SK-N-MC (cell line): ENCODE measurements at regions not wholly inside any gene's neighbourhood (a gene's known extent, or its start where the extent isn't known, plus 50 kb on each side); places are given as distances from the start of the nearest gene placed in this dataset.

Experiments
- DNase-seq: peaks from one replicate; pipeline ENCODE4 v3.0.0-alpha.2; 2011; ENCODE audit warnings: low read depth, low spot score
- H3K27ac ChIP-seq: fragments of 200-600 bp; sonication (generic); 2 replicates; pipeline ENCODE4 v1.5.1; 2016; ENCODE audit warnings: mixed run types
- H3K36me3 ChIP-seq: fragments of 200-600 bp; sonication (generic); 2 replicates; pipeline ENCODE4 v1.6.1; 2017; ENCODE audit warnings: antibody characterized with exemption, low read length, mixed read lengths; ENCODE audit not compliant: insufficient read depth
- H3K4me3 ChIP-seq: fragments of 200-600 bp; sonication (generic); 2 replicates; pipeline ENCODE4 v1.5.1; 2016
- H3K9ac ChIP-seq: fragments of 200-600 bp; sonication (generic); 2 replicates; pipeline ENCODE4 v1.8.0; 2017; ENCODE audit warnings: mixed run types, mixed read lengths; ENCODE audit not compliant: insufficient read length
- H3K9me3 ChIP-seq: fragments of 200-600 bp; sonication (generic); 2 replicates; pipeline ENCODE4 v1.6.1; 2017; ENCODE audit warnings: low read depth, mild to moderate bottlenecking, antibody characterized with exemption, low read length, moderate library complexity, mixed read lengths
- EZH2 ChIP-seq: fragments of 200-600 bp; sonication (generic); IDR thresholded peaks from one replicate; pipeline ENCODE4 v1.6.1; 2017; ENCODE audit warnings: antibody characterized with exemption
- FOXP2 ChIP-seq: optimal IDR thresholded peaks from 2 replicates; pipeline ENCODE3; 2011; ENCODE audit warnings: mild to moderate bottlenecking, moderate library complexity; ENCODE audit not compliant: insufficient read depth; ENCODE audit errors: extremely low read length, control extremely low read depth
- POLR2AphosphoS5 ChIP-seq: IDR thresholded peaks from 2 replicates; pipeline ENCODE4 v1.6.1; 2012; ENCODE audit warnings: mild to moderate bottlenecking, low read depth, low read length, borderline replicate concordance

GRCh38 chr18:68053290-68053689 is 536.8 kb upstream of the DSEL start:
- Histone ChIP-seq H3K27ac (no peak overlapping the region), H3K36me3 (no peaks in the 10 kb centered on the region), H3K9me3 (no peaks in the 10 kb centered on the region), H3K4me3 (no peak overlapping the region), H3K9ac (no peak overlapping the region)
- DNase-seq, result no peak
- TF ChIP-seq POLR2AphosphoS5 (no peak), EZH2 (no peak), FOXP2 (no peak)

GRCh38 chr18:68041327-68041726 is 524.8 kb upstream of the DSEL start:
- H3K9me3 ChIP-seq, result no peaks in the 10 kb centered on the region
- TF ChIP-seq POLR2AphosphoS5, result no peak
- TF ChIP-seq FOXP2, result no peak
- TF ChIP-seq EZH2, result no peak
- H3K27ac ChIP-seq, result no peak overlapping the region
- no peak overlapping the region for H3K4me3 ChIP-seq
- H3K36me3 ChIP-seq, result no peaks in the 10 kb centered on the region
- no peak for DNase-seq
- no peak overlapping the region for H3K9ac ChIP-seq

GRCh38 chr18:68040198-68040597 is 523.7 kb upstream of the DSEL start:
- DNase-seq, result no peak
- no peak overlapping the region for H3K27ac ChIP-seq
- no peak overlapping the region for H3K4me3 ChIP-seq
- H3K36me3 ChIP-seq, result no peaks in the 10 kb centered on the region
- no peak overlapping the region for H3K9ac ChIP-seq
- H3K9me3 ChIP-seq, result no peaks in the 10 kb centered on the region
- TF ChIP-seq POLR2AphosphoS5, result no peak
- TF ChIP-seq FOXP2, result no peak

GRCh38 chr18:68035774-68036522 is 519.4 kb upstream of the DSEL start:
- no peak for TF ChIP-seq POLR2AphosphoS5
- TF ChIP-seq EZH2, result no peak
- no peak for TF ChIP-seq FOXP2
- no peak overlapping the region for H3K9ac ChIP-seq
- no peaks in the 10 kb centered on the region for H3K9me3 ChIP-seq
- no peak overlapping the region for H3K27ac ChIP-seq
- no peaks in the 10 kb centered on the region for H3K36me3 ChIP-seq
- H3K4me3 ChIP-seq, result no peak overlapping the region
- DNase-seq, result no peak

GRCh38 chr18:68034296-68034695 is 517.8 kb upstream of the DSEL start:
- H3K9ac ChIP-seq, result peak overlapping the region; percentile 59
- H3K9me3 ChIP-seq, result no peaks in the 10 kb centered on the region
- peak overlapping the region; percentile 90 for H3K27ac ChIP-seq
- no peaks in the 10 kb centered on the region for H3K36me3 ChIP-seq
- peak overlapping the region; percentile 71 for H3K4me3 ChIP-seq
- TF ChIP-seq FOXP2 (no peak), POLR2AphosphoS5 (no peak), EZH2 (no peak)
- DNase-seq, result peak; percentile 10

- peak overlapping the region; percentile 71 for H3K4me3 ChIP-seq
- no peaks in the 10 kb centered on the region for H3K9me3 ChIP-seq
- peak; percentile 67 for DNase-seq
- H3K27ac ChIP-seq, result peak overlapping the region; percentile 90
- no peaks in the 10 kb centered on the region for H3K36me3 ChIP-seq
- TF ChIP-seq POLR2AphosphoS5 (no peak), EZH2 (no peak), FOXP2 (no peak)
- peak overlapping the region; percentile 59 for H3K9ac ChIP-seq
Observed at GRCh38 chr18:68033466-68033865, 516.9 kb upstream of the DSEL start.

- TF ChIP-seq POLR2AphosphoS5, result no peak
- no peak for TF ChIP-seq FOXP2
- TF ChIP-seq EZH2, result no peak
- Histone ChIP-seq H3K36me3 (no peaks in the 10 kb centered on the region), H3K4me3 (no peak overlapping the region), H3K9me3 (no peaks in the 10 kb centered on the region), H3K9ac (no peak overlapping the region), H3K27ac (no peak overlapping the region)
- no peak for DNase-seq
Observed at GRCh38 chr18:68024716-68025115, 508.2 kb upstream of the DSEL start.

GRCh38 chr18:68017385-68017784 is 500.9 kb upstream of the DSEL start:
- no peaks in the 10 kb centered on the region for H3K9me3 ChIP-seq
- DNase-seq, result no peak
- H3K9ac ChIP-seq, result no peak overlapping the region
- no peak for TF ChIP-seq POLR2AphosphoS5
- TF ChIP-seq EZH2, result no peak
- TF ChIP-seq FOXP2, result no peak
- no peak overlapping the region for H3K27ac ChIP-seq
- H3K4me3 ChIP-seq, result no peak overlapping the region
- no peaks in the 10 kb centered on the region for H3K36me3 ChIP-seq

GRCh38 chr18:67997496-67997895 is 481.0 kb upstream of the DSEL start:
- Histone ChIP-seq H3K4me3 (no peak overlapping the region), H3K27ac (no peak overlapping the region), H3K9me3 (no peaks in the 10 kb centered on the region), H3K9ac (no peak overlapping the region), H3K36me3 (no peaks in the 10 kb centered on the region)
- DNase-seq, result no peak
- TF ChIP-seq EZH2, result no peak
- no peak for TF ChIP-seq POLR2AphosphoS5
- TF ChIP-seq FOXP2, result no peak
